ENCODE measurements at regions not wholly inside any gene's neighbourhood (a gene's known extent, or its start where the extent isn't known, plus 50 kb on each side); places are given as distances from the start of the nearest gene placed in this dataset.

GRCh38 chr14:86779416-86779815 lies 1213.6 kb downstream of the GALC start:
- TF ChIP-seq CTCF (IDR thresholded peaks at IDR 0.05), result no peak
- no peak for TF ChIP-seq POLR2A (IDR thresholded peaks at IDR 0.05)

All from right lobe of liver (tissue), 4 donors.